Stimulated activated CD8-positive, alpha-beta memory T cell treated with anti-CD3 and anti-CD28 coated beads, Interleukin-2, amount 100 ng/mL, for 48 hours (primary cell): ENCODE measurements at regions not wholly inside any gene's neighbourhood (a gene's known extent, or its start where the extent isn't known, plus 50 kb on each side); places are given as distances from the start of the nearest gene placed in this dataset.
"Not testable (repeated sequence)": the region's sequence is repeated elsewhere in the genome, so short reads cannot be mapped to it uniquely, and the experiment has no call there.

Source experiments
- DNase-seq, 2 donors: peaks; one replicate each; pipeline ENCODE4 v3.0.0-alpha.2; 2020; ENCODE audit warnings: low read depth in 2 of 2

GRCh38 chr1:144140243-144140642 lies 168.5 kb upstream of the FAM72C start:
- DNase-seq = not testable (repeated sequence)

GRCh38 chr1:144105006-144105405 lies 133.2 kb upstream of the FAM72C start:
- DNase-seq = not testable (repeated sequence)

- DNase-seq = peak in 1 of 2 donors; percentile 14
Measured at GRCh38 chr1:144104000-144104677, 132.4 kb upstream of the FAM72C start.

- peak in 1 of 2 donors; percentile 5 for DNase-seq
Measured at GRCh38 chr1:144103156-144103880, 131.5 kb upstream of the FAM72C start.

DNA sequence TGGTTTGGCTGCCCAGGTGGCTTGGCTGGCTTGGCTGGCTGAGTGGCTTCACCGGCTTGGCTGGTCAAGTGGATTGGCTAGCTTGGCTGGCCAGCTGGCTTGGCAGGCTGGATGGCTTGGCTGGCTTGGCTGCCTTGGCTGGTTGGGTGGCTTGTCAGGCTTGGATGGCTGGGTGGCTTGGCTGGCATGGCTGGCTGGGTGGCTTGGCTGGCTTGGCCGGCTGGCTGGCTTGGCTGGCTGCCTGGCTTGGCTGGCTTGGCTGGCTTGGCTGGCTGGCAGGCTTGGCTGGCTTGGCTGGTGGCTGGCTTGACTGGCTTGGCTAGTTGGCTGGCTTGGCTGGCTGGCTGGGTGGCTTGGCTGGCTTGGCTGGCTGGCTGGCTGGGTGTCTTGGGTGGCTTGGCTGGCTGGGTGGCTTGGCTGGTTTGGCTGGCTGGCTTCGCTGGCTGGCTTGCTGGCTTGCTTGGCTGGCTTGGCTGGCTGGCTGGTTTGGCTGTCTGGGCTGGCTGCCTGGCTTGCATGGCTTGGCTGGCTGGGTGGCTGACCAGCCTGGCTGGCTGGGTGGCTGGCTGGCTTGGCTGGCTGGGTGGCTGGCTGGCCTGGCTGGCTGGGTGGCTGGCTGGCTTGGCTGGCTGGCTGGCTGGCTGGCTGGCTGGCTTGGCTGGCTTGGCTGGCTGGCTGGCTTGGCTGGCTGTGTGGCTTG lies 130.4 kb upstream of the FAM72C start:
- DNase-seq = peak in 1 of 2 donors; percentile 1

DNA sequence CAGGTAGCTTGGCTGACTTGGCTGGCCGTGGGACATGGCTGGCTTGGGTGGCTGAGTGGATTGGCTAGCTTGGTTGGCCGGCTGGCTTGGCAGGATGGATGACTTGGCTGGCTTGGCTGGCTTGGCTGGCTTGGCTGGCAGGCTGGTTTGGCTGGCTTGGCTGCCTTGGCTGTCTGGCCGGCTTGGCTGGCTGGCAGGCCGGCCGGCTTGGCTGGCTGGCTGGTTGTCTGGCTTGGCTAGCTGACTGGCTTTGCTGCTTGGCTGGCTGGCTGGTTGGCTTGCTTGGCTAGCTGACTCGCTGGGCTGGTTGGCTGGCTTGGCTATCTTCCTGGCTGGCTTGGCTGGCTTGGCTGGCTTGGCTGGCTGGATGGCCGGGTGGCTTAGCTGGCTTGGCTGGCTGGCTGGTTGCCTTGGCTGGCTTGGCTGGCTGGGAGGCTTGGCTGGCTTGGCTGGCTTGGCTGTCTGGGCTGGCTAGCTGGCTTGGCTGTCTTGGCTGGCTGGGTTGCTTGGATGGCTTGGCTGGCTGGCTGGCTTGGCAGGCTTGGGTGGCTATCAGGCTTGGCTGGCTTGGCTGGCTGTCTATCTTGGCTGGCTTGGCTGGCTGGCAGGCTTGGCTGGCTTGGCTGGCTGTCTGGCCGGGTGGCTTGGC lies 129.7 kb upstream of the FAM72C start:
- no peak for DNase-seq

GRCh38 chr1:144077167-144077841 lies 105.5 kb upstream of the FAM72C start:
- peak in 1 of 2 donors; percentile 8 for DNase-seq

- not testable (repeated sequence) for DNase-seq
Measured at GRCh38 chr1:144076646-144077045, 104.9 kb upstream of the FAM72C start.

DNA sequence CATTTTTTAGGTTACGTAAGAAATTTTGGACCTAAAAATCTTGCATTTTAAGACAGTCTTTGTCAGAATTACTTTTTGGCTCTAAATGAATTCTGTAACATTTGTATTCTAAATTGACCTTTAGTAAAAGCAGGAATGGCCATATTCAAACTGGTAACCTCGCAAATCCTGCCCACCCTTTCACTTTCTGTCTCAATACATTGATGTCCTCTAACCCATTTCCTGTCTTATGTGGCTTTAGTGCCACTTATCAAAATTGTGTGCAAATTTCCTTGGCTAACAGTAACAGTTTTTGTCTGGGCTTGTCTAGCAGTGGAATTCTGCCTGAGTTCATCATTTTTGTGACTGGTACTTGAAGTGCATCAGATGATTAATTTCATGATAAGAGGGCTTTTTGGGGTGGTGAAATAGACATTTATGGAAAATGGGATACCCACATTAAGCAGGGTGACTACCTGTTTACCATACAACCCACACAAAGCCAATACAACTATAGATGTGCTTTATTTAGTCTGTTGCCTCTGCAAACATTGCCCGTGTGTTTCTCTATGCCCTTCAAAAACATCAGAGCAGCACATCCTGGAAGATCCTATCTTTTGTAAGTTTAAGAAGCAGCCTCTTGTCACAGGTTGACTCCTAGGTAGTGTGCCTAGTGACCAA lies 98.7 kb upstream of the FAM72C start:
- not testable (repeated sequence) for DNase-seq

DNA sequence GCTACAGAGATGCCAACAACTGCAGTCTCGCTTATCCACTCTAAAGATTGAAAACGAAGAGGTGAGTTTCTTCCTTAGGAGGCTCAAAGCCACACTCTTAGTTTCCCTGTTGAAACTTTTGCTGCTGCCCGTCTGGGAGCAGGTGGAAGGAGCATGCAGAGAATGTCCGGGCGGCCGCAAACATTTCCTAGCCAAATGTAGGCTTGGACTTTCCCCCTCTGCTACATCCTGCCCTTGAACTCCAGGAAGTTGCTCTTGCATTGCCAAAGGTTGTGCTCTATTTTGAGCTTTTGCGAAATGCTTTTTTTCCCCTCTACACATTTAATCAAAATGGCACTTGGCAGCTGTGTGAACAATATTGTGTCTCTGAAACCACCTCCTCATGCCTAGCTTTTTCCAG lies 95.3 kb upstream of the FAM72C start:
- DNase-seq = not testable (repeated sequence)

DNA sequence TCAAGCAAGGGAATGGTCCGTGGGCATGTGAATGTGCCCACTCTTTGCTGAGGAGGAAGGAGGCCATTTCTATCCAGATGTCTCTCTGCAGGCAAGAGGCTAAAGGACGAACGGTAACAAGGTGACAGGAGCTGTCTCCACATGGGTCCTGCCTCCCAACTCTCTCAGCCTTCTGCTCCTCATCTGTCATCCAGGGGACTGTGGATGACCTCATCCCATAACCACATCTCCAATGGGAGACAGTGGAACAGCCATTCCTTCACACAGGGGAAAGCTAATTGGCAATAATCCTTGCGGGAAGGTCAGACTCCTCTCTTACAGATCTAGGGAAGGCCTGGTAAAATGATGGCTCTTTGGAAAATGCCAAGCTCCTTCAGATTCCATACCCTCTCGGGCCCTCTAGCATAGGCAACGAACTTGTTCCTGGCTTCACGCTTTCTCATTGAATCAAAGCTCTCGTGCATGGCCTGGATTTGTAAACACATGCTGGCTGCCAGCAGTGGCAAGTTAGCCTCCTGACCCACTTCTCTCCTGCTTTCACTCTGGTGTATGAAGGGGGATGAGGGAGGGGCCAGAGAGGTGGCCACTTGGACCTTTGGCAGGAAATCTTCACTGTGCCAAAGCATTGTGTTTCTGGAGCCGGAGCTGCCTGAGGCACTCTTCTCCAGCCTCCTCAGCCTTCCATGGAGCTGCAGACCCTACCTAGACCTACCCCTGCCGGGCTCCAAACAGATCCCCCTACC lies 94.5 kb upstream of the FAM72C start:
- not testable (repeated sequence) for DNase-seq

DNA sequence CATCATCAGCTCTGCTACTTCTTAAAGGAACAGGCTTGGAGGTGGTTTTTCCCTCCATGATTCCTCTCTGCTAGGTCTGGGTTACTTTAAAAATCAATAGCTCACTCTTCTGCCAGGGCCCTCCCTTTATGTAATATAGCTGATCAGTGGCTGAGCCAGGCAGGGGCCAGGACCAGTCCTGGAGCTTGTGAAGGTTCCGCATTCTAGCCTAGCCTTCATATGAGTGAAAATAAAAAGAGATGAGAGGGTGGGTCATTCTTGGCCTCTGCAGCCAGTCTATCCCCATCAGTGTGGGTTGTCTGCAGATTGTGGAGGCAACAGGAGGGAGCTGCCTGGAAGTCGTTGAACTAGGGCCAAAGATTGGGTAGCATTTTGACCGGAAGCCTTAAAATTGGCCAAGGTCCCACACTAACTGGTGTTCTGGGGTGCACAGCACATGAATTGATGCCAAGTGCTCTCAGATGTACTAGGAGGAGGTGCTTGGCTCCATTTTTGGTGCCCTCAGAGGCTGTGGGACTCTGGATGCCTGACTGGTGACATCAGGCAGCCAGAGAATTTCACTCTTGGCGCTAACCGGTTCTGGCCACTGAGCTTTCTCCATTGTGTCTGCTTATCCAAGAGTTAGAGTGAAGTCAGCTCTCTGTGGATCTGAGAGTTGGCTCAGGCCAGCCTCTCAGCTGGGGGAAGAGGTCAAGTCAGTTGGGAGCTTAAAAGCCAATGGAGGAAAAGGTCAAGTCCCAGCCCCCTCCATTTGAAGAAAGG lies 93.7 kb upstream of the FAM72C start:
- not testable (repeated sequence) for DNase-seq

- not testable (repeated sequence) for DNase-seq
Measured at GRCh38 chr1:144049365-144049764, 77.6 kb upstream of the FAM72C start.

DNA sequence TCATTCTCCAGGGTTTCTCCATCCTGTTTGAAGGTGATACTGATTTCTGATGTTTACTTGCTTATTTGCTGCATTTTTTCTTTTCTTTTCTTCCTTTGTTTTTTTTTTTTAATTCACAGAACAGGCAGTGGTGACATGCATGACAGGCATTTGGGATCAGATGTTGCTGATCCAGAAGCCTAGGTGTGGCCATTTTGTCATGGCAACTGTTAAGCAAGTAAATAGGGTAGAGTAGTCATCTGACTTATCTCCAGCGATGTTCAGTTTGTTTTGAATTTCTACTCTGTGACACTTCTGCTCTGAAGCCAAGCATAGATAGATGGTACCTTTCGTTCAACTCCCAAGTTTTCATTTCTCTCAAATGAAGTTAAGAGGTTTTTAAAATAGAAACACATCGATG lies 74.9 kb upstream of the FAM72C start:
- DNase-seq = not testable (repeated sequence)

DNA sequence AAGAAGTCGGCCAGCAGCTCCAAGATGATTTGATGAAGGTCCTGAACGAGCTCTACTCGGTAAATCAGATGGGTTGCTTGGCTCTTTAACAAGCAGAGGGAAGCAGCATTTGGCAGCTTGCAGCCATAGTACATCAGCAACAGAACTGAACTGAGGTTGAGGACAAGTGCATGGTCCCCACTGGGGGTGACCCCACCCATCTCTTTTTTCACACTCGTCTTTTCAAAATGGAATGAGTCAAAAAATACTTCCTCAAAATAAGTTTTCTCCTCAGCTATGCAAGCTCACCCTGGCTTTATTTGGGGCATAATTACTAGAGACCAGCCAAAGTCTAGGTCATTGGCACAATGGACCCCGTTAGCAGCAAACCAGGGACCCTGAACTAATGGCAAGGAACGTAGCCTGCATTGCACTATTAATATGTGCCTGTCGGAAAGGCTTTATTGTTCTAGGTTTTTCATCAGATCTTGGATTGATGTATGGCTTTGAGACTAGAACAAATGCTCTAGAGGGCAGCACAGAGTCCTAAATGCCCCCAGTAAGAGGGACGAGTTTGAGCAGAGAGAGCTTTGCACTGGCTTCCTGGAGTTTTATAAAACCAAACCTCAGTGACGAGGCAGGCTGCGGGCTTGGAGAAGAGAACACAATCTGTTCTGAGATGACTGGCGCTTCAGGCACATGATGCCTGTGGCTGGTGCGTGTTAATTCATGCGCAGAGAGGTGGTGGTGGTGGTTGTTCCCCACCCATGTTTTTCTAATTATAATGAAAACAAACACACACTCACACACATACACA lies 74.2 kb upstream of the FAM72C start:
- peak in 1 of 2 donors; percentile 1 for DNase-seq

DNA sequence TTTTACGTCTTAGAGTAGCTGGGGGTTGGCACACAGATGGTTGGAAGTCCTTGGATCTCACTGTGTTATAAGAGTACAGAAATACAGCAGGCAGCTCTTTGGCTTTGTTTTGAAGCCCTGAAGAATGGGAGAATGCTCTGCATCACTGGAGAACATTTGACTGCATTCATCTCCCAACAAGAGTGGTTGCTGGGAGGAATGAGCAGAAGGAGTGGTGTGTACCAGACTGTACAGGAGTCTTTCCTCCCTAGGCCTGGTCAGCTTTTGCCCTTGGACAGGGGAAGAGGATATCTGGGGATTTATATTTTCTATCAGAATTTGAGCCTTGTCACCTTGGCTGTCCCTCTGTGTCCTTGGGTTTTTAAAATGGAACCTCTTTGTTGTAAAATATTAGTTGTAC lies 70.5 kb upstream of the FAM72C start:
- DNase-seq = not testable (repeated sequence)

DNA sequence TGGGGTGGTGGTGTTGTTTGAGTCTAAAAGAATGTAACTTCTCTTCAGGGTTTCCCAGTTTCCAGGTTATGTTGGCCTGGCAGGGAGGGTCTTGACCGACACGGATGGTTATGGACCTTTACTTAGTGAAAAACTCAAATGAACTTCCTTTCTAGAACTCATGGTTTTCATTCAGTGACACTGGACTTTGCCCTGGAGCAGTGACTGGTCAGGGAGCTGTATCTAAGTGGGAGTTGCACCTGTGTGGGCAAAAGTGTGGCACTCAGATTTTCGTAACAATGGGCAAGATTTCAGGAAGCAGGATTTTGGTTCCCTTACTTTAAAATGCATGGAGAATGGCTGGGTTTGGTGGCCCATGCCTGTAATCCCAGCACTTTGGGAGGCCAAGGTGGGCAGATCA lies 68.5 kb upstream of the FAM72C start:
- DNase-seq = not testable (repeated sequence)

DNA sequence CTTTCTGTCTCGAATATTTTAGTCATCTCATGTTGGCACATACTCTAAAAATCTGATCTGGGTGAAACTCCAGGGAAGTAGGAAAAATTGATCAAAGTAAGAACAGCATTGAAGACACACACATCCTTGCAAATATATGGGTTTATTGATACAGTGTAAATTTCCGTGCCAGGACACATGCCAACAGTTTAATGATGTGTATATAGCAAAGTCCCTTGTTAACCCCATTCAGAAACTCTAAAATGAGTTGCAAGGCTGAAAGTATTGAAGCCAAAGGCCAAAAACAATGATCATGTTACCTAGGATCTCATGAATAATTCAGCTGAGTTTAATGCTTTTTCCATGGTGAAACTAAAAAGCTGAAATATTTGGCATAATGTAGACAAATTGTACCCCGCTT lies 62.3 kb upstream of the FAM72C start:
- not testable (repeated sequence) for DNase-seq

DNA sequence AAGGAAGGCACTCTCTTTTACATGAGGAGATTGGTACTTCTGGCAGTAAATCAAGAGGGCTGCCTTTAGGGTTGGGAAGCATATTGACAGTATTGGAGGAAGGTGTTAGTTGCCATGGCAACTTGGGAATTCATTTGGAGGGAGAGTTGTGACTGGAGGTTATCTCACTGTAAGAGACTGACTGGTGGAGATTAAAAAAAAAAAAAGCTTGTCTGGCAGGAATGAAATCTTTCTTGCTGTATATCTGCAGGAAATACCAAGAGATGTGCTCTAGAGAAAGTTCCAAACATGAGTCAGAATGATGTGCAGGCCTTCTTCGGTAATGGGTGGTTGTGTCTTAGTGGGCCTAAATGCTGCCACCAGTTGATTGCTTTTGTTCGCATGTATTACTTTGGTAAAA lies 59.8 kb upstream of the FAM72C start:
- not testable (repeated sequence) for DNase-seq
